HG02678 (cell line): ENCODE measurements at regions not wholly inside any gene's neighbourhood (a gene's known extent, or its start where the extent isn't known, plus 50 kb on each side); places are given as distances from the start of the nearest gene placed in this dataset.
"Not testable (repeated sequence)": the region's sequence is repeated elsewhere in the genome, so short reads cannot be mapped to it uniquely, and the experiment has no call there.

Experiments used
- ATAC-seq: cut with Tn5 transposase; IDR thresholded peaks from one replicate; pipeline ENCODE4 v1.9.1; 2021; ENCODE audit warnings: mild to moderate bottlenecking, moderate library complexity; ENCODE audit not compliant: unreplicated experiment

- peak; percentile 62 for ATAC-seq
Observed at GRCh38 chr1:95742591-95743089, 508.6 kb downstream of the RWDD3 start.

DNA sequence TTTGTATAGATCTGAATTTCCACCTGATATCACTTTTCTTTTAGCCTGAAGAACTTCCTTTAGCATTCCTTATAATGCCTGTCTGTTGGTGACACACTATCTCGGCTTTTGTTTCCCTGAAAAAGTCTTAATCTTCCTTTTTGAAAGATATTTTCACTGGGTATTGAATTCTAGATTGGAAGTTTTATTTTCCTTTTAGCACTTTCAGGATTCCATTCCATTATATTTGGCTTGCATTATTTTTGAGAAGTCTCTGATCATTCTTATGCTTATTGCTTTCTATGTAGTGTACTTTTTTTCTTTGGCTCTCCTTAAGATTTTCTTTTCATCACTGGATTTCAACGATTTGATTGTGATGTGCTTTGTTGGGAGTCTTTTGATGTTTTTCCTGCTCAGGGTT is 510.7 kb downstream of the RWDD3 start:
- ATAC-seq, result no peak

GRCh38 chr1:95752515-95753381 is 518.7 kb downstream of the RWDD3 start:
- ATAC-seq, result no peak

GRCh38 chr1:95753382-95754016 is 519.5 kb downstream of the RWDD3 start:
- no peak for ATAC-seq

- ATAC-seq, result no peak
Observed at GRCh38 chr1:95754412-95754811, 520.4 kb downstream of the RWDD3 start.

DNA sequence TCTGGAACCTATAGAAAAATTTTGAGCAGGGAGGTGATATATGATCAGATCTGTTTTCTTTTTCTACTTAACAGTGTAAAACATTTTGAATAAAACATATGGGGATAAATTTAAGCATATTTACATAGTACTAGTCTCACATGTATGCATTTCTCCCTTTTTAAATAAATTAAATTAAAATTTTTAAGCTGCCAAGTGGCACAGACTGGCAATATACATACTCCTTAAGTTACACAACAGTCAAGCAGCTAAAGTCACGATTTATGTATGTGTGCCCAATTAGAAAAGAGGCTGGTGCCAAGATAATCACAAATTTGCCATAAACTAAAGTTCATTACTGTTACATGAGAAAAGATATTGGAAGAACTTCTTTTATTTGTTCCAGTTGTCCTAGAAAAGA is 532.0 kb downstream of the RWDD3 start:
- ATAC-seq, result no peak

- no peak for ATAC-seq
Observed at GRCh38 chr1:95770581-95770980, 536.6 kb downstream of the RWDD3 start.

- no peak for ATAC-seq
Observed at GRCh38 chr1:95778217-95778616, 544.2 kb downstream of the RWDD3 start.

- ATAC-seq, result no peak
Observed at GRCh38 chr1:95780836-95781235, 546.8 kb downstream of the RWDD3 start.

GRCh38 chr1:95790136-95790535 is 556.1 kb downstream of the RWDD3 start:
- ATAC-seq, result no peak

DNA sequence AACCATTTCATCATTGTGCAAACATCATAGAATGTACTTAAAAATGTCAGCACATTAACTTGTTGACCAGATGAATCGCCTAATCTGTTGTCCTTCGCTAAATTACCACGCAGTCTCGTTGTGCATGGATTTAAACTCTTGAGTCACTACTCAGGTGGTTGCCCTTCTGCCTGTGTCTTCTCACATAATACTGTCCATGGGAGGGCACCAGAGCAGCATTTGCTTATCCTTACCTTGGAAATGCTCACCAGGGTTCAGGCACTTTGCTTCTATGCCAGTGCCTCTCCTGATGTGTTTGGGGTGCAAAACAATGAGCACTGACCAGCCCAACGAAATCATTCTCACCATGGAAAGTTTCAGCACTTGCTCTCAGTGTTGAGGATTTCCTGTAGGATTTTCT is 559.9 kb downstream of the RWDD3 start:
- no peak for ATAC-seq

DNA sequence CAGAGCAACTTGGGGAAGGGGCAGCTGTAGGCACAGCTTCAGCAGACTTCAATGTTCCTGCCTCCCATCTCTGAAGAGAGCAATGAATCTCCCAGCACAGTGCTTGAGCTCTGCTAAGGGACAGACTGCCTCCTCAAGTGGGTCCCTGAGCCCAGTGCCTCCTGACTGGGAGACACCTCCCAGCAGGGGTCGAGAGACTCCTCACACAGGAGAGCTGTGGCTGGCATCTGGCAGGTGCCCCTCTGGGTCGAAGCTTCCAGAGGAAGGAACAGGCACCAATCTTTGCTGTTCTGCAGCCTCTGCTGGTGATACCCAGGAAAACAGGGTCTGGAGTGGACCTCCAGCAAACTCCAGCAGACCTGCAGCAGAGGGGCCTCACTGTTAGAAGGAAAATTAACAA is 563.8 kb downstream of the RWDD3 start:
- ATAC-seq, result not testable (repeated sequence)

DNA sequence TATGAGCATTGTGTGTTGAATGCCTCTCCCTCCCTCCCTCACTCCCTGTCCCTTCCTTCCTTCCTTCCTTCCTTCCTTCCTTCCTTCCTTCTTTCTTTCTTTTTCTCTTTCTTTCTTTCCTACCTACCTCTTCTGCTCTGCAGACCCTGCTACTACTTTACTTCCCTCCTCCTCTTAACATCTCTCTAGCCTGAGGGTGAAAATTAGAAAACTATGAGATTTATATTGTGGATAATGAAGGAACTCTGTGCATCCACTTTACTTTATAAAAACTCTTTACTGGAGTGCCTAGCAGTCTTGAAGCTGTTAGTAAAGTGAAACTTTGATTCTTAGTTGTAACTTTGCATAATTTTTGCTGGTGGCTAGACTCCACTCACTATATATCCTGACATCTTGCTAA is 572.2 kb downstream of the RWDD3 start:
- no peak for ATAC-seq

GRCh38 chr1:95809391-95809790 is 575.4 kb downstream of the RWDD3 start:
- no peak for ATAC-seq

DNA sequence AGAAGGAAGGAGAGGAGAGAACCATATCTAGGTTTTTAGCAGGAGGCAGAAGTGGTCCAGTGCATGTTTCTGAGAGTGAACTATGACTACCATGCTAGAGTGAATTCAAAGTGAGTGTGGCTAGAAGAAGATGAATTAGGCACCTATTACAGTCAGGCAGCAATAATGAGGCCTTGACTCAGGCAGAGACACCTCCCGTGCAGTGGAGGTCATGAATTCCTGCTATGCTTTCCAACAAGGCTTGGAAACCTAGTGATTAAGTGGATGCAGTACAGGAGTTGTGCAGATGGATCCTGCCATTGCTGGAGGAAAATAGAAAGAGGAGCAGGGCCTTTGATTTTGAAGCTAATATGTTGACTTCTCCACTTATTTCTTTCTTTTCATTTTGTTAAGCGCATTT is 581.5 kb downstream of the RWDD3 start:
- ATAC-seq, result no peak

DNA sequence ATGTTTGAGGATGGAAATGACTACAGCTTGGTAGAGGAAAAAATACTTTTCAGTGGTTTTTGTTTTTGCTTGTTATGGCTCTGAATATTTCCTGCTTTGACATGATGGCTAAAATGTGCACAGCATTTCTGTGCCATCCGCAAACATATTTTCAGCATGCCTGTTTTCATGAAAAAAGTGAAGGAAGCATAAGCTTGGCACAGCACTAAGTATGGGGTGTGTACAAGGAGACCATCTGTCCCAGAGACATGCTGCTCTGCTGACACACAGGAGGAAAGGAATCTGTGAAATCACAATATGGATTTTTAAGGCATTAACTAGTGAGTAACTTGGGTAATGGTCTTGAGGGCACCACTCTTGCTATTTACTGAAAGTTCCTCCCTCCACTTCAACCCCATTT is 595.5 kb downstream of the RWDD3 start:
- ATAC-seq, result no peak

DNA sequence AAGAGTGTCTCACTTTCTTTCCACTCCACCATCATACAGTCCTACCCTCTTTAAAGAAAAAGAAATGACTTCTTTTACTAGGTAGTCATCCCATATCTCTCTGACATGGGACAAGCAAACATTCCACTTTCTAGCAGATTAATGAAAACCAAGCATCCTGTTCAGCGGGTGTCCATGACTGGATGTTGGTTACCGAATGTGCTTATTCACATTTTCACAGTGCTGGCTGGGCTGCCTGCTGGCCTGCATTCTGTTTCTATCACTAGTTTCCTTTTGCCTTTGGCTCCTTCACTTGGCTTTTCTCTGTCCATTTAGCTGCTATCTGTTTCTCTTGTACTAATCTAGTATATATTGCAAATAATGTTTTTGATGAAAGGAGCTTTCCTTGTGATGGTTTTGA is 598.4 kb downstream of the RWDD3 start:
- no peak for ATAC-seq

DNA sequence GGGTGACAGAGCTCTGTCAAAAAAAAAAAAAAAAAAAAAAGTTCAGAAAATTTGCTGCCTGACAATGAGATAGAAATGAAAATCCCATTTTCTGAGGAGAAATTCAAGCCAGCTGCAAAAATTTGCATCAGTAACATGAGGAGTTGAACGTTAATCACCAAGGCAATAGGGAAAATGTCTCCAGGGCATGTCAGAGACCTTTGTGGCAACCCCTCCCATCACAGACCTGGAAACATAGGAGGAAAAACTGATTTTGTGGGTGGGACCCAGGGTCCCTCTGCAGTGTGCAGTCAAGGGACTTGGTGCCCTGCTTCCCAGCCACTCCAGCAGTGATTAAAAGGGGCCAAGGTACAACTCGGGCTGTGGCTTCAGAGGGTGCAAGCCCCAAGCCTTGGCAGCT is 615.4 kb downstream of the RWDD3 start:
- no peak for ATAC-seq

DNA sequence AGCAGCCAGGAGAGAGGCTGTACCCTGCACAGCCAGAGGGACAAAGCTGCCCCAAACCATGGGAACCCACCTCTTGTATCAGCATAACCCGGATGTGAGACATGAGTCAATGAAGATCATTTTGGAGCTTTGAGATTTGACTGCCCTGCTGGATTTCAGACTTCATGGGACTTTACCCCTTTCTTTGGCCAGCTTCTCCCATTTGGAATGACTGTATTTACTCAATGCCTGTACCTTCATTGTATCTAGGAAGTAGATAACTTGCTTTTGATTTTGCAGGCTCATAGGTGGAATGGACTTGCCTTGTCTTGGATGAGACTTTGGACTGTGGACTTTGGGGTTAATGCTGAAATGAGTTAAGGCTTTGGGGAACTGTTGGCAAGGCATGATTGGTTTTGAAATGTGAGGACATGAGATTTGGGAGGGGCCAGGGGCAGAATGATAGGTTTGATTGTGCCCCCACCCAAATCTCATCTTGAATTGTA is 616.2 kb downstream of the RWDD3 start:
- ATAC-seq, result no peak

- no peak for ATAC-seq
Observed at GRCh38 chr1:95850763-95851162, 616.8 kb downstream of the RWDD3 start.

DNA sequence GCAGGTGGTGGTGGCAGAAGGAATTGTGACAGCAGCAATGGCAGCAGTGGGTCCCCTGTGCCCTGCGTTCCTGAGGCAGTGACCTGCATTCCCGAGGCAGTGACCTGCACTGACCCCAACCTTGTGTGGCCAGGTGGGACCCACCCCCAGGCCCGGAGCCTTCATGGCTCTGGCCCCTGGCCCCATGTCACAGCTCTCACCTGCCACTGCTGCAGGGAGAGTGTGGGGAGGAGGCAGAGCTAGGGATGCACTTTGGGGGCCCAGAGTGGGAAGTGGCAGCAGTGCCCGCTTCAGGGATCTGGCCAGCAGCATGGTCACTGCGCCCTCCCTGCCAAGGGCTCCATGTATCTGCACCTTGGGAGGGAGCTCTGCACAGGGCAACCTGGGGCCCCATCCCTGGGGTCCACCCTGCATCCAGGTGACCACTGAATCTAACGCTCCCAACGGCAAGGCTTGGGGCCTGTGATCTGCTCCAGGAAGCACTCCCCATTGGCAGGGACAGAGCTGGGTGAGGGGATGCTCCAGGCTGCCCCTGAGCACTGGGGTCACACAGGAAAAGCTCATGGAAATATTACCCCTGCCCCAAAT is 618.6 kb downstream of the RWDD3 start:
- ATAC-seq, result no peak

- ATAC-seq, result no peak
Observed at GRCh38 chr1:95854457-95854856, 620.4 kb downstream of the RWDD3 start.
